SU-DHL-6 (cell line): ENCODE measurements at regions not wholly inside any gene's neighbourhood (a gene's known extent, or its start where the extent isn't known, plus 50 kb on each side); places are given as distances from the start of the nearest gene placed in this dataset.

ENCODE experiments used
- H2AFZ ChIP-seq: fragments of 200-600 bp; sonication (generic); 2 replicates; pipeline ENCODE4 v1.6.1; 2014; ENCODE audit warnings: low read depth, mild to moderate bottlenecking, moderate library complexity, mixed read lengths, antibody characterized with exemption, low read length; ENCODE audit not compliant: severe bottlenecking
- H3F3A ChIP-seq: fragments of 200-600 bp; shearing (Covaris generic); 2 replicates; pipeline ENCODE4 v1.6.0; 2016; ENCODE audit warnings: antibody characterized with exemption, mild to moderate bottlenecking; ENCODE audit not compliant: insufficient read depth
- H3K27ac ChIP-seq: fragments of 200-600 bp; sonication (generic); 2 replicates; pipeline ENCODE4 v1.5.1; 2016; ENCODE audit warnings: low read depth, mild to moderate bottlenecking, low read length, moderate library complexity, mixed read lengths
- H3K27me3 ChIP-seq: fragments of 200-600 bp; sonication (generic), shearing (Covaris generic); 2 replicates; pipeline ENCODE4 v1.6.0; 2014; ENCODE audit warnings: mild to moderate bottlenecking, low read length
- H3K36me3 ChIP-seq: fragments of 200-600 bp; sonication (generic); 2 replicates; pipeline ENCODE4 v1.6.1; 2014; ENCODE audit warnings: mild to moderate bottlenecking, low read length, mixed read lengths
- H3K4me2 ChIP-seq: fragments of 300-600, 200-600 bp; shearing (Covaris generic), sonication (generic); 2 replicates; pipeline ENCODE4 v1.6.0; 2014; ENCODE audit warnings: low read length, low read depth, mild to moderate bottlenecking; ENCODE audit not compliant: poor library complexity, severe bottlenecking
- H3K4me3 ChIP-seq: fragments of 200-600 bp; sonication (generic); 2 replicates; pipeline ENCODE4 v1.5.1; 2014; ENCODE audit warnings: antibody characterized with exemption, low read length, mild to moderate bottlenecking, mixed read lengths; ENCODE audit not compliant: insufficient read depth, poor library complexity, severe bottlenecking
- H3K79me2 ChIP-seq: fragments of 200-600 bp; sonication (generic); 2 replicates; pipeline ENCODE4 v1.6.1; 2014; ENCODE audit warnings: mild to moderate bottlenecking, low read length, moderate library complexity; ENCODE audit not compliant: insufficient read depth
- H3K9ac ChIP-seq: fragments of 200-600 bp; sonication (generic); 2 replicates; pipeline ENCODE4 v1.7.0; 2014; ENCODE audit warnings: mild to moderate bottlenecking, low read length
- H3K9me2 ChIP-seq: fragments of 200-600 bp; sonication (generic); replicated peaks from 2 replicates; pipeline ENCODE4 v1.6.1; 2014; ENCODE audit warnings: low read length; ENCODE audit not compliant: insufficient read depth
- H3K9me3 ChIP-seq: fragments of 200-600 bp; sonication (generic); 2 replicates; pipeline ENCODE4 v1.6.1; 2014; ENCODE audit warnings: low read length, mixed read lengths; ENCODE audit not compliant: insufficient read depth
- H4K20me1 ChIP-seq: fragments of 200-600 bp; sonication (generic); 2 replicates; pipeline ENCODE4 v1.6.1; 2014; ENCODE audit warnings: low read depth, mild to moderate bottlenecking, antibody characterized with exemption, low read length, moderate library complexity, mixed read lengths
- EZH2phosphoT487 ChIP-seq: fragments of 200-600 bp; sonication (generic), shearing (Covaris generic); conservative IDR thresholded peaks from 2 replicates; pipeline ENCODE4 v1.6.1; 2018; ENCODE audit warnings: mild to moderate bottlenecking, antibody characterized with exemption, low read length, moderate library complexity, mixed read lengths
- TF ChIP-seq, protein P1 (sequence below): fragments of 200-600 bp; sonication (generic); IDR thresholded peaks from one replicate; pipeline ENCODE4 v1.5.1; 2017; ENCODE audit warnings: antibody characterized with exemption, mild to moderate bottlenecking, low read length, moderate library complexity; ENCODE audit not compliant: insufficient read depth, poor library complexity, severe bottlenecking

DNA sequence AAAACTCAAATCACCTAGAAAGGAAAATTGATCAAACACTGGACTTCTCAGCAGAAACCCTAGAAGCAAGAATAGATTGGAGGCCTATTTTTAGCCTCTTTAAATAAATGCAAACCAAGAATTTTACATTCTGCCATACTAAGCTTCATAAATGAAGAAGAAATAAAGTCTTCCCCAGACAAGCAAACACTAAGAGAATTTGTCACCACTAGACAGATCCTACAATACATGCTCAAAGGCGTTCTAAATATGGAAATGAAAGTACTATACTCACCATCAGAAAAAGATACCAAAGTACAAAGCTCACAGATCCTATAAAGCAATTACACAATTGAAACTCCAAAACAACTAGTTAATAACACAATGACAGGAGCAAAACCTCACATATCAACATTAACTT lies 578.1 kb downstream of the UQCRFS1 start:
- no peaks in the 10 kb centered on the region for H3K27me3 ChIP-seq
- H3K4me2 ChIP-seq, result no peak overlapping the region
- peaks cover 11% of the 10 kb centered on the region; the same call in 1 of the 2 replicates for H3K79me2 ChIP-seq
- H3K4me3 ChIP-seq, result no peak overlapping the region
- no peaks in the 10 kb centered on the region; the same call in 1 of the 2 replicates for H3K9me3 ChIP-seq
- no peaks in the 10 kb centered on the region for H3K9me2 ChIP-seq
- no peaks in the 10 kb centered on the region for H3K36me3 ChIP-seq
- no peak overlapping the region for H3K27ac ChIP-seq
- H3K9ac ChIP-seq, result no peak overlapping the region
- no peak overlapping the region for H2AFZ ChIP-seq
- H4K20me1 ChIP-seq, result no peaks in the 10 kb centered on the region
- TF ChIP-seq EZH2phosphoT487, result no peak
- TF ChIP-seq, protein P1, sequence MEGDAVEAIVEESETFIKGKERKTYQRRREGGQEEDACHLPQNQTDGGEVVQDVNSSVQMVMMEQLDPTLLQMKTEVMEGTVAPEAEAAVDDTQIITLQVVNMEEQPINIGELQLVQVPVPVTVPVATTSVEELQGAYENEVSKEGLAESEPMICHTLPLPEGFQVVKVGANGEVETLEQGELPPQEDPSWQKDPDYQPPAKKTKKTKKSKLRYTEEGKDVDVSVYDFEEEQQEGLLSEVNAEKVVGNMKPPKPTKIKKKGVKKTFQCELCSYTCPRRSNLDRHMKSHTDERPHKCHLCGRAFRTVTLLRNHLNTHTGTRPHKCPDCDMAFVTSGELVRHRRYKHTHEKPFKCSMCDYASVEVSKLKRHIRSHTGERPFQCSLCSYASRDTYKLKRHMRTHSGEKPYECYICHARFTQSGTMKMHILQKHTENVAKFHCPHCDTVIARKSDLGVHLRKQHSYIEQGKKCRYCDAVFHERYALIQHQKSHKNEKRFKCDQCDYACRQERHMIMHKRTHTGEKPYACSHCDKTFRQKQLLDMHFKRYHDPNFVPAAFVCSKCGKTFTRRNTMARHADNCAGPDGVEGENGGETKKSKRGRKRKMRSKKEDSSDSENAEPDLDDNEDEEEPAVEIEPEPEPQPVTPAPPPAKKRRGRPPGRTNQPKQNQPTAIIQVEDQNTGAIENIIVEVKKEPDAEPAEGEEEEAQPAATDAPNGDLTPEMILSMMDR, result no peak
- peaks cover 33% of the 10 kb centered on the region for H3F3A ChIP-seq

DNA sequence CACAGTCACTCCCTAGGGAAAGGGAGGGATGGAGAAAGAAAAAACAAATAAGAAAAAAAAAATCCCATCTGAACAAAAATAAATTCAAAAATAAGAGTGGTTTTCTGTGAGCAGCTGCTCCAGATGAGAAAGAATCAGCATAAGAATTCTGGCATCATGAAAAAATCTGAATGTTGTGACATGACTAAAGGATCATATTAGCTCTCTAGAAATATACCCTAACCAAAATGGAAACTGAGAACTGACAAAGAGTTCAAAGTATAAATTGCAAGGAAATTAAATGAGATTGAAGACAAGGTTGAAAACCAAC lies 579.0 kb downstream of the UQCRFS1 start:
- H3K9ac ChIP-seq, result no peak overlapping the region
- no peaks in the 10 kb centered on the region for H3K27me3 ChIP-seq
- H4K20me1 ChIP-seq, result no peaks in the 10 kb centered on the region
- no peaks in the 10 kb centered on the region for H3K9me2 ChIP-seq
- no peak overlapping the region for H2AFZ ChIP-seq
- peaks cover 37% of the 10 kb centered on the region for H3F3A ChIP-seq
- no peak overlapping the region for H3K4me3 ChIP-seq
- H3K79me2 ChIP-seq, result peaks cover 12% of the 10 kb centered on the region; the same call in 1 of the 2 replicates
- H3K9me3 ChIP-seq, result no peaks in the 10 kb centered on the region; the same call in 1 of the 2 replicates
- TF ChIP-seq, protein P1, result no peak
- TF ChIP-seq EZH2phosphoT487, result no peak
- no peak overlapping the region for H3K27ac ChIP-seq
- H3K36me3 ChIP-seq, result no peaks in the 10 kb centered on the region
- H3K4me2 ChIP-seq, result no peak overlapping the region

DNA sequence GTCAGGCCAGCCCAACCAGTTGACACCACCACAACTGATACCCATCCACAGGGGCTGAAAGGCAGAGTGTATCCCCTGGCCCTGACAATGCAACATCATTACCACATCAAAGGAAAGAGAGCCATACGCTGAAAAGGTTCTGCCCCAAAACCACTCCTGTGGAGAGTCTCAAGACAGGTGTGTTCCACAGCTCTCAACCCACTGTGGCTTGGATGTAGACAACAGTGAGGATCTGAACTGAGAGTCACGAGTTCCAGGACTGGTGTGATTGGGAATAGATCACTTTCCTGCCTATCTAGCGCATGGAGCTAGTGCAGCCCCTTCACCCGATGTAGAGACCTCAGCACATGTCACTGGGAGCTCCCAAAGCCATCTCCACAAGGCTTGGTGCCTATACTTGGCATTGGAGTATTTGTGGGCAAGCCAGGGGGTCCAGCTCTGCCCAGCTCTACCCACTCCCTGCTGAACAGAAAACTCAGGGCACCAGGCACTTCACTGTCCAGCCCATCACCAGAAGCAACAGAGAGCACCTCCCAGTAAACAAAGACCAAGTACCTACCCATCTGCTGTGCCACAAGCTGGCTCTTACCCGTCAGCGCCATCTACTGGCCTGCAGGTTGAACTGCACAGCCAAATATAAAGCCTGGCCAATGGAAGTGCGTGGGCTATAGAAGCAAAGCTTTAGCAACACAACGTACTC lies 579.5 kb downstream of the UQCRFS1 start:
- no peaks in the 10 kb centered on the region; the same call in 1 of the 2 replicates for H3K36me3 ChIP-seq
- TF ChIP-seq, protein P1, result peak; percentile 98
- TF ChIP-seq EZH2phosphoT487, result no peak
- H3K9me2 ChIP-seq, result no peaks in the 10 kb centered on the region
- H3K27ac ChIP-seq, result peak overlapping the region; percentile 95
- H2AFZ ChIP-seq, result no peak overlapping the region
- H3K4me2 ChIP-seq, result peak overlapping the region; percentile 70
- H3K9ac ChIP-seq, result peak overlapping the region; percentile 37; the same call in 1 of the 2 replicates
- H3K4me3 ChIP-seq, result no peak overlapping the region
- peaks cover 37% of the 10 kb centered on the region for H3F3A ChIP-seq
- H3K27me3 ChIP-seq, result no peaks in the 10 kb centered on the region
- H3K9me3 ChIP-seq, result no peaks in the 10 kb centered on the region; the same call in 1 of the 2 replicates
- peaks cover 12% of the 10 kb centered on the region; the same call in 1 of the 2 replicates for H3K79me2 ChIP-seq
- H4K20me1 ChIP-seq, result no peaks in the 10 kb centered on the region
